NB4 (cell line): ENCODE measurements at regions not wholly inside any gene's neighbourhood (a gene's known extent, or its start where the extent isn't known, plus 50 kb on each side); places are given as distances from the start of the nearest gene placed in this dataset.

Experiments
- DNase-seq: peaks from one replicate; pipeline ENCODE4 v3.0.0; 2010; ENCODE audit warnings: low read depth
- H3K4me3 ChIP-seq: one replicate; pipeline ENCODE4 v1.5.1; 2011; ENCODE audit warnings: mild to moderate bottlenecking, low read depth, low read length, moderate library complexity
- MYC ChIP-seq: IDR thresholded peaks from 2 replicates; pipeline ENCODE4 v1.6.1; 2011; ENCODE audit warnings: low read depth, low read length
- POLR2A ChIP-seq: IDR thresholded peaks from 2 replicates; pipeline ENCODE4 v1.6.1; 2011; ENCODE audit warnings: mild to moderate bottlenecking; ENCODE audit not compliant: insufficient read length; ENCODE audit errors: extremely low read depth
- TF ChIP-seq, protein P1 (sequence below): IDR thresholded peaks from one replicate; pipeline ENCODE4 v1.5.1; 2012; ENCODE audit warnings: low read depth, low read length
- TF ChIP-seq, protein P2 (sequence below): IDR thresholded peaks from 2 replicates; pipeline ENCODE4 v1.6.1; 2011; ENCODE audit warnings: low read depth, low read length

DNA sequence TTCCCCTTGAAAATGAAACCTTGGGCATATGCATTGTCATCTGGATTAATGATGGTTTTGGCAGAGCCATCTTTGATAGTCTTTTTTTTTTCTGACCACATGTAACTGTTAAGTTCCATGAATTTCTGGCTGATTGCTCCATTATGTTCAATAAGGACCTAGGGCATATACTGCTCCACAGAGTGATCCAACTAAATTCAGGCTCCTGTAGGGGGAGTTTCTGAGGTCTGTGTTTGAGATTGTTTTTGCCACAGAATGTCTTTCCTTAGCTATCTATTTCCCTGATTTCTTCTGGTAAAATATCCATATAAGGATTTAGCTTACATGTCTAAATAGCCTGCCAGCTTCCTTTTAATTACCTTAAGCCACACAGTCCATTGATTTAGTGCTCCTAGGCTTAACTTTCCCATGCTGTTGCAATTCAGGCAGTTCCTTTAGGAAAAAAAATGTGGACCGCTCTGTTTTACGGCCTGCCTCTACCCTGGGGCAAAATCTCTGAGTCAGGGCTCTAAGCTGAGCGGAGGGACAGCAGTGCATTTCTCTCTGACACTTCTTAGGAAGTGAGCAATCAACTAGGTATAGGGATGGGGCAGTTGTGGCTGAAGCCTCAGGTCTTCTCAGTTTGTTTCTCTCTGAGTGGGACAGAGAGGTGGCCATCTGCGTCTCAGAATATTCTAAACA is 796.2 kb downstream of the NR2F2 start:
- TF ChIP-seq, protein P1, sequence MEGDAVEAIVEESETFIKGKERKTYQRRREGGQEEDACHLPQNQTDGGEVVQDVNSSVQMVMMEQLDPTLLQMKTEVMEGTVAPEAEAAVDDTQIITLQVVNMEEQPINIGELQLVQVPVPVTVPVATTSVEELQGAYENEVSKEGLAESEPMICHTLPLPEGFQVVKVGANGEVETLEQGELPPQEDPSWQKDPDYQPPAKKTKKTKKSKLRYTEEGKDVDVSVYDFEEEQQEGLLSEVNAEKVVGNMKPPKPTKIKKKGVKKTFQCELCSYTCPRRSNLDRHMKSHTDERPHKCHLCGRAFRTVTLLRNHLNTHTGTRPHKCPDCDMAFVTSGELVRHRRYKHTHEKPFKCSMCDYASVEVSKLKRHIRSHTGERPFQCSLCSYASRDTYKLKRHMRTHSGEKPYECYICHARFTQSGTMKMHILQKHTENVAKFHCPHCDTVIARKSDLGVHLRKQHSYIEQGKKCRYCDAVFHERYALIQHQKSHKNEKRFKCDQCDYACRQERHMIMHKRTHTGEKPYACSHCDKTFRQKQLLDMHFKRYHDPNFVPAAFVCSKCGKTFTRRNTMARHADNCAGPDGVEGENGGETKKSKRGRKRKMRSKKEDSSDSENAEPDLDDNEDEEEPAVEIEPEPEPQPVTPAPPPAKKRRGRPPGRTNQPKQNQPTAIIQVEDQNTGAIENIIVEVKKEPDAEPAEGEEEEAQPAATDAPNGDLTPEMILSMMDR = no peak
- TF ChIP-seq MYC = no peak
- no peak for TF ChIP-seq POLR2A
- TF ChIP-seq, protein P2, sequence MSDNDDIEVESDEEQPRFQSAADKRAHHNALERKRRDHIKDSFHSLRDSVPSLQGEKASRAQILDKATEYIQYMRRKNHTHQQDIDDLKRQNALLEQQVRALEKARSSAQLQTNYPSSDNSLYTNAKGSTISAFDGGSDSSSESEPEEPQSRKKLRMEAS = no peak
- no peak overlapping the region for H3K4me3 ChIP-seq
- no peak for DNase-seq

DNA sequence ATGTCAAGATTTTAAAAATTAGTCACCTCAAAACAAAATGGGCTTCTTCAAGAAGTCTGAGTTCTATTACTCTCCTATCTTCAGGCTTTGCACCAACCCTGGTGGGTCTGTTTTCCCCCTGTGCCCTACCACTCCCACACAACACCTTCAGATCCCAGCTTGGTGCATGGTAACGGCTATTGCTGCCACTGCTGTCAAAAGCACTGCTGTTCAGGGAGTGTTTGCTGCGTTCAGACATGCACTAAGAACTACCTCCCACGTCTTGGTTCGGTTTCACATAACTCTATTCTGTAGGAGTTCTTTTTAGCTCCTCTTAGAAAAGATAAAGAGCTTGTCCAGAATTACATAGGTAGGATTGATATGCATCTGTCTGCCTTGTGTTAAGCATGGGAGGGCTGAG is 799.2 kb downstream of the NR2F2 start:
- TF ChIP-seq POLR2A (no peak), MYC (no peak)
- TF ChIP-seq, protein P1 = no peak
- TF ChIP-seq, protein P2 = no peak
- DNase-seq = no peak
- no peak overlapping the region for H3K4me3 ChIP-seq

DNA sequence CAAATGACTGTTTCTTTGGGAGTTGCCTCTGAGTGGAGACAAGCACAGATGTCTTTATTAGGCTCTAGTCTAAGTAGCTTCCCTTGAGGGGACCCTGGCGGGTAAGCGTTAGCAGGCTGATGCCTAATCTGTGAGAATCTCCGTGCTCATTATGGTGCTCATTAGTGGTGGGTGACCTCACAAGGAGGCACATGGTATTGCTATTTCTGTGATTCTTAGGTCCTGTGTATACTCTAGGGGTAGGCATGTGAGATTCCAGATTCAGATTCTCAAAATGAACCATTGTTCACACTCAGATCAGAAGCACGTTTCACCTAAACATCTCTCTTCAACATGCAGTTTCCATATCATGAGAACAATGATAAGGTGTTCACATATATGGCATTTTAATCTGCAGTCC is 809.7 kb downstream of the NR2F2 start:
- peak; percentile 3 for DNase-seq
- TF ChIP-seq MYC = no peak
- TF ChIP-seq, protein P2 = no peak
- TF ChIP-seq, protein P1 = no peak
- no peak for TF ChIP-seq POLR2A

DNA sequence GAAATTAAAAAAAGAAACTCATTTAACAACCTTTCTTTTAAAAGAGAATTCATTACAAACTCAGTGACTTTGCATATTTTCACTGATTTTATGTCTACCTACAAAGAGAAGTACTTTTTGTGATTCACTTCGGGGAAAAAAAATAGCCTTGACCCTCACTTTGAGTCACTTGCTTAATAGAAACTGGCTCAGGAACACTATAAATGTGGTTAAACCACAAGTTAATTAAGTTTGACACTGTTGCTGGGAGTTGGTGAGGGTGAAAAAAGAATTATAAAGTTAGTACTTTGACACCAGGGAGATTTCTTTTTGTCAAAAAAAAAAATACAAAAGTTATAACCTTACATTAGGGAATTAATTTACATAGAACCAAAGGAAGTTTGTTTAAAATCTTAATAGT is 810.9 kb downstream of the NR2F2 start:
- TF ChIP-seq, protein P2 = no peak
- no peak for TF ChIP-seq POLR2A
- TF ChIP-seq, protein P1 = no peak
- no peak for TF ChIP-seq MYC
- no peak overlapping the region for H3K4me3 ChIP-seq
- peak; percentile 14 for DNase-seq

More for the DNA sequence above, 809.7 kb downstream of the NR2F2 start:
- no peak overlapping the region for H3K4me3 ChIP-seq

DNA sequence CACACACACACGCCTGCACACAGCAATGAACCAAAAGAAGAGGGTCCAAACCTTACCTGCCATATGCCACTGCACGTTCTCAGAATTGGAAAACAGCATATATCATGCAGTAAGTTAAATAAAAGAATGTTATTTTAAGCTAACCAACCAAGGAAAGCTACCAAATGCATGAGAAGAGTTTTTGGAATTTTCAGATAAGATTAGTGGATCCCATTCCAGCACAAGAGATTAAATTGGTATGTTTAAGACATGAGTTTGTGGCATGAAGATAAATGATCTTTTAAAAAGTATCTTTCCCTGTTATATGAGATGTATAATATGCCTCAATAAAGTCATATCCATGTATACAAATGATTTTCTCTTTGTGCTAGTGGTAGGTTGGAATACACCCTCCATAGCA is 811.4 kb downstream of the NR2F2 start:
- no peak for DNase-seq
- no peak overlapping the region for H3K4me3 ChIP-seq
- TF ChIP-seq, protein P2 = no peak
- no peak for TF ChIP-seq POLR2A
- TF ChIP-seq, protein P1 = no peak
- TF ChIP-seq MYC = no peak
